ENCODE measurements at regions not wholly inside any gene's neighbourhood (a gene's known extent, or its start where the extent isn't known, plus 50 kb on each side); places are given as distances from the start of the nearest gene placed in this dataset.
"Not testable (repeated sequence)": the region's sequence is repeated elsewhere in the genome, so short reads cannot be mapped to it uniquely, and the experiment has no call there.

- no peak for DNase-seq (ENCODE audit: low read depth)
Measured at GRCh38 chr18:71105078-71105819, 816.4 kb downstream of the SOCS6 start.

- DNase-seq (ENCODE audit: low read depth): no peak
Measured at GRCh38 chr18:71079606-71080005, 790.8 kb downstream of the SOCS6 start.

GRCh38 chr18:71077451-71077850 is 788.6 kb downstream of the SOCS6 start:
- DNase-seq (ENCODE audit: low read depth): no peak

- no peak for DNase-seq (ENCODE audit: low read depth)
Measured at GRCh38 chr18:71075147-71075546, 786.3 kb downstream of the SOCS6 start.

- DNase-seq (ENCODE audit: low read depth): no peak
Measured at GRCh38 chr18:71068338-71068737, 779.5 kb downstream of the SOCS6 start.

- no peak for DNase-seq (ENCODE audit: low read depth)
Measured at GRCh38 chr18:71049893-71050292, 761.0 kb downstream of the SOCS6 start.

GRCh38 chr18:71047882-71048281 is 759.0 kb downstream of the SOCS6 start:
- no peak for DNase-seq (ENCODE audit: low read depth)

GRCh38 chr18:71045331-71046065 is 756.7 kb downstream of the SOCS6 start:
- DNase-seq (ENCODE audit: low read depth): no peak

- DNase-seq (ENCODE audit: low read depth): no peak
Measured at GRCh38 chr18:71040161-71040560, 751.3 kb downstream of the SOCS6 start.

GRCh38 chr18:71038196-71038595 is 749.4 kb downstream of the SOCS6 start:
- DNase-seq (ENCODE audit: low read depth): no peak

GRCh38 chr18:71036783-71037182 is 747.9 kb downstream of the SOCS6 start:
- no peak for DNase-seq (ENCODE audit: low read depth)

- not testable (repeated sequence) for DNase-seq (ENCODE audit: low read depth)
Measured at GRCh38 chr18:71031296-71032191, 742.7 kb downstream of the SOCS6 start.

GRCh38 chr18:71030085-71030484 is 741.2 kb downstream of the SOCS6 start:
- DNase-seq (ENCODE audit: low read depth): not testable (repeated sequence)

- no peak for DNase-seq (ENCODE audit: low read depth)
Measured at GRCh38 chr18:71028285-71028762, 739.5 kb downstream of the SOCS6 start.

- DNase-seq (ENCODE audit: low read depth): no peak
Measured at GRCh38 chr18:71027531-71027930, 738.7 kb downstream of the SOCS6 start.

- DNase-seq (ENCODE audit: low read depth): no peak
Measured at GRCh38 chr18:71025505-71026225, 736.8 kb downstream of the SOCS6 start.

- DNase-seq (ENCODE audit: low read depth): no peak
Measured at GRCh38 chr18:71022389-71022788, 733.5 kb downstream of the SOCS6 start.

- no peak for DNase-seq (ENCODE audit: low read depth)
Measured at GRCh38 chr18:71021030-71021362, 732.2 kb downstream of the SOCS6 start.

- no peak for DNase-seq (ENCODE audit: low read depth)
Measured at GRCh38 chr18:71020342-71021029, 731.6 kb downstream of the SOCS6 start.

GRCh38 chr18:71018816-71019215 is 730.0 kb downstream of the SOCS6 start:
- DNase-seq (ENCODE audit: low read depth): no peak

GRCh38 chr18:71012789-71013188 is 723.9 kb downstream of the SOCS6 start:
- DNase-seq (ENCODE audit: low read depth): no peak

Data from ELR (cell line).